HG02943 (cell line): ENCODE measurements at regions not wholly inside any gene's neighbourhood (a gene's known extent, or its start where the extent isn't known, plus 50 kb on each side); places are given as distances from the start of the nearest gene placed in this dataset.
"Not testable (repeated sequence)": the region's sequence is repeated elsewhere in the genome, so short reads cannot be mapped to it uniquely, and the experiment has no call there.

Experiments
- ATAC-seq: cut with Tn5 transposase; IDR thresholded peaks from one replicate; pipeline ENCODE4 v1.9.1; 2021; ENCODE audit warnings: mild to moderate bottlenecking, low read depth, moderate library complexity; ENCODE audit not compliant: unreplicated experiment

- no peak for ATAC-seq
Observed at GRCh38 chr2:126154256-126154785, 501.6 kb upstream of the GYPC start.

- ATAC-seq, result not testable (repeated sequence)
Observed at GRCh38 chr2:126160950-126161349, 495.0 kb upstream of the GYPC start.

- ATAC-seq, result no peak
Observed at GRCh38 chr2:126172631-126173184, 483.2 kb upstream of the GYPC start.

- no peak for ATAC-seq
Observed at GRCh38 chr2:126175222-126175621, 480.7 kb upstream of the GYPC start.

GRCh38 chr2:126177479-126177878 lies 478.5 kb upstream of the GYPC start:
- no peak for ATAC-seq

GRCh38 chr2:126187668-126188067 lies 468.3 kb upstream of the GYPC start:
- ATAC-seq, result no peak

GRCh38 chr2:126189527-126189926 lies 466.4 kb upstream of the GYPC start:
- no peak for ATAC-seq

GRCh38 chr2:126200538-126200937 lies 455.4 kb upstream of the GYPC start:
- no peak for ATAC-seq

- no peak for ATAC-seq
Observed at GRCh38 chr2:126208266-126208665, 447.7 kb upstream of the GYPC start.

GRCh38 chr2:126212735-126213134 lies 443.2 kb upstream of the GYPC start:
- no peak for ATAC-seq

- no peak for ATAC-seq
Observed at GRCh38 chr2:126219081-126219480, 436.9 kb upstream of the GYPC start.

GRCh38 chr2:126220331-126220730 lies 435.6 kb upstream of the GYPC start:
- no peak for ATAC-seq

- no peak for ATAC-seq
Observed at GRCh38 chr2:126221506-126221905, 434.5 kb upstream of the GYPC start.

- ATAC-seq, result no peak
Observed at GRCh38 chr2:126222278-126222677, 433.7 kb upstream of the GYPC start.

- ATAC-seq, result no peak
Observed at GRCh38 chr2:126224776-126225175, 431.2 kb upstream of the GYPC start.

GRCh38 chr2:126227250-126227649 lies 428.7 kb upstream of the GYPC start:
- no peak for ATAC-seq

- no peak for ATAC-seq
Observed at GRCh38 chr2:126228531-126228930, 427.4 kb upstream of the GYPC start.

- no peak for ATAC-seq
Observed at GRCh38 chr2:126238251-126238650, 417.7 kb upstream of the GYPC start.

GRCh38 chr2:126239320-126239955 lies 416.5 kb upstream of the GYPC start:
- no peak for ATAC-seq

- no peak for ATAC-seq
Observed at GRCh38 chr2:126241001-126241400, 415.0 kb upstream of the GYPC start.

GRCh38 chr2:126241411-126241810 lies 414.5 kb upstream of the GYPC start:
- ATAC-seq, result no peak

GRCh38 chr2:126244937-126245336 lies 411.0 kb upstream of the GYPC start:
- no peak for ATAC-seq
